Ovary (tissue), 7 donors: ENCODE measurements at regions not wholly inside any gene's neighbourhood (a gene's known extent, or its start where the extent isn't known, plus 50 kb on each side); places are given as distances from the start of the nearest gene placed in this dataset.

ENCODE experiments used
- DNase-seq, 5 donors: peaks; one replicate each; pipeline ENCODE4 v3.0.0-alpha.2; 2019 to 2020
- H3K27ac ChIP-seq, 2 donors: fragments of 200-600 bp; one replicate each; pipeline versions ENCODE4 v1.5.1 to v1.8.0; 2019 to 2022
- H3K27me3 ChIP-seq: fragments of 200-600 bp; one replicate; pipeline ENCODE4 v1.8.0; 2022
- H3K36me3 ChIP-seq: fragments of 200-600 bp; sonication (generic); one replicate; pipeline ENCODE4 v1.5.1; 2019
- H3K4me1 ChIP-seq: one replicate; pipeline ENCODE4 v1.8.1; 2013; ENCODE audit warnings: mild to moderate bottlenecking, moderate library complexity; ENCODE audit not compliant: insufficient read depth
- H3K4me3 ChIP-seq: fragments of 200-600 bp; sonication (generic); one replicate; pipeline ENCODE4 v1.5.1; 2017
- H3K9me3 ChIP-seq, 2 donors: fragments of 200-600 bp in 1 of 2; sonication (generic) in 1 of 2; one replicate each; pipeline versions ENCODE4 v1.5.1 to v1.8.1; 2013 to 2019; ENCODE audit warnings: mild to moderate bottlenecking in 1 of 2, moderate library complexity in 1 of 2
- CTCF ChIP-seq, 3 donors: fragments of 450-650 bp in 2 of 3; fragments of 200-600 bp in 1 of 3; IDR thresholded peaks; one replicate each; pipeline versions ENCODE4 v1.5.1 to v1.8.0; 2016 to 2022; ENCODE audit warnings: antibody characterized with exemption in 3 of 3, mild to moderate bottlenecking in 1 of 3
- EP300 ChIP-seq: sonication (generic); formaldehyde crosslinking; IDR thresholded peaks from one replicate; pipeline ENCODE4 v1.6.1; 2017; ENCODE audit warnings: antibody characterized with exemption
- POLR2A ChIP-seq: fragments of 450-650 bp; IDR thresholded peaks from one replicate; pipeline ENCODE4 v1.6.1; 2017; ENCODE audit warnings: antibody characterized with exemption, mild to moderate bottlenecking, moderate library complexity
- WGBS, 3 donors: extraction: QIAGEN DNeasy Blood & Tissue Kit in 1 of 3; methylation state at CpG; one replicate each; pipeline versions ENCODE4 v1.1.5 to v1.1.7; 2013 to 2017; 5-methylcytosine and 5-hydroxymethylcytosine counted together
- intact Hi-C, 4 donors: fragments of 100-400 bp; cut with DNase I; formaldehyde crosslinking; loops; one replicate each; pipeline versions ENCODE4 v1.11.0 to v1.15.1; 2022 to 2023
- donor health status: DM: no; HTN: no; CAD: no; lungs with moderate emphysema.
- donor health status: DM: no; HTN: no; CAD: no.
- donor health status: Bipolar disorder and iron deficiency.
- donor health status: DM: no; HTN: no; CAD: no.
- donor health status: DM: yes; HTN: yes; CAD: no.

GRCh38 chr2:66897691-66898150 lies 462.8 kb downstream of the MEIS1 start:
- intact Hi-C loops: no loop called here
- no peak overlapping the region for H3K27ac ChIP-seq
- 7 to 10% (median 8%) methylated on average over 2 of the region's 2 CpGs for WGBS, 3 donors

GRCh38 chr2:66899109-66899508 lies 464.2 kb downstream of the MEIS1 start:
- no peak overlapping the region for H3K27ac ChIP-seq
- WGBS, 3 donors: 86 to 94% (median 91%) methylated on average over 2 of the region's 2 CpGs
- H3K4me3 ChIP-seq: no peak overlapping the region
- TF ChIP-seq POLR2A: no peak
- no peak for TF ChIP-seq CTCF (IDR thresholded peaks at IDR 0.05)
- no peak for TF ChIP-seq EP300
- intact Hi-C loops: no loop called here
- H3K36me3 ChIP-seq: no peaks in the 10 kb centered on the region
- no peaks in the 10 kb centered on the region for H3K9me3 ChIP-seq
- DNase-seq: no peak
- no peaks in the 10 kb centered on the region for H3K27me3 ChIP-seq
- peaks cover 3% of the 10 kb centered on the region for H3K4me1 ChIP-seq

More at GRCh38 chr2:66897691-66898150, 462.8 kb downstream of the MEIS1 start:
- Histone ChIP-seq H3K4me3 (no peak overlapping the region), H3K27me3 (no peaks in the 10 kb centered on the region), H3K36me3 (no peaks in the 10 kb centered on the region), H3K4me1 (peaks cover 5% of the 10 kb centered on the region), H3K9me3 (no peaks in the 10 kb centered on the region)
- DNase-seq: no peak
- TF ChIP-seq EP300: no peak
- TF ChIP-seq POLR2A: no peak
- no peak for TF ChIP-seq CTCF (IDR thresholded peaks at IDR 0.05)

DNA sequence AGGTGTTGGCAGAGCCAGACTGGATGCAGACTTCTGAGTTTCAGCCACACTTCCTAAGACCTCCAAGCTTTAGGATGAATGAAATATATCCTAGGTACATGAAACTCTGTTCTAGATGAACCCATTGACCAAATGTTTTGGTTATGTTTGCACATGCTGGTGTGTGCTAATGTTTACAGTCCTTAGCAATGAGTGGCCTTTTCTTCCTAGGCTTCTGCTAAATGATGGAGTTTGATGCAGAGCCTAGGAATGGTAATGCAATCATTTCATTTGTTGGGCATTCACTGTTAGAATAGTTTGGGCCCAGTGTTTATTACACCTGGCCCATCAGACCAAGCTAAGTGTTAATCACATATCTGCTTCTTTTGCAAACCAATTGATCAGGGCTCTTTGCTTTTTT lies 464.7 kb downstream of the MEIS1 start:
- Histone ChIP-seq H3K36me3 (no peaks in the 10 kb centered on the region), H3K4me1 (peaks cover 3% of the 10 kb centered on the region), H3K9me3 (no peaks in the 10 kb centered on the region), H3K27me3 (no peaks in the 10 kb centered on the region), H3K27ac (no peak overlapping the region), H3K4me3 (no peak overlapping the region)
- intact Hi-C loops: no loop called here
- TF ChIP-seq POLR2A (no peak), CTCF (IDR thresholded peaks at IDR 0.05) (no peak), EP300 (no peak)
- DNase-seq: no peak

DNA sequence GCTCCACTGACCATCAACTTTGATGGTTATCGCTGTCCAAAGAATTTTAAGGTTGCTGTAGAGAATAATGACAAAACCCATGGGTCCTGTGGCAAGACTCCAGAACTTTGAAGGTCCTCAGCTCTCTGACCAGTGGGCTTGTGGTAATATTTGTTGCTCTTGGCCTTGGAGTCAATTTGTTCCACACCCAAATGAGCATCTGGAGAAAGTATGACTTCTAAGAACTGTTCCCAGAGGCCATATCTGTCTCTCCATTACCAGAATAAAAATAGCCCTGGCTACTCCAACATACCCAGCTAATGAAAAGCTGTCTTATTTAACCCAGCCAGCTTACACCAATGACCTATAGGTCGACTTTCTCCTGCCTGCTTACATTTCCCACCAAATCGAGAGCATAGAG lies 466.4 kb downstream of the MEIS1 start:
- H3K27ac ChIP-seq: no peak overlapping the region
- no peak for DNase-seq
- no peak overlapping the region for H3K4me3 ChIP-seq
- intact Hi-C loops: no loop called here
- TF ChIP-seq CTCF (IDR thresholded peaks at IDR 0.05) (no peak), POLR2A (no peak), EP300 (no peak)
- H3K9me3 ChIP-seq: no peaks in the 10 kb centered on the region
- H3K36me3 ChIP-seq: no peaks in the 10 kb centered on the region
- 33 to 38% (median 34%) methylated on average over 3 of the region's 3 CpGs for WGBS, 3 donors
- peaks cover 3% of the 10 kb centered on the region for H3K4me1 ChIP-seq
- no peaks in the 10 kb centered on the region for H3K27me3 ChIP-seq

DNA sequence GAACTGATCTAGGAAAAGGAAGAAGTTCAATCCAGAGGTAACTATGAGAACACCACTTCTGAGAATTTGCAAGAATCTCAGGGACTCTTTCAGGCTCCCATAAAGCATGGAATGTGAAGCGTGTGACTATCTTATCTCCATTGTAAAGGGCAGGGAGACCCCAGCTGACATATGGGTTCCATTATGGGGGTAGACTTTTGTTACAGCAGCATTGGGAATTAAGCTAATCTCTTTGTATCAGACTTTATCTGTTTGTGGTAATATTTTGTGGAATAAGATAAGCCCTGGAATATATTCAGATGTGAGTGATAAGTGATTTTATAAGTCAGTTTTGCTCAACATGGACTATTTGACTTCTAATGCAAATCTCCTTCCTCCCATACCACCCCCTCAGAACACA lies 468.3 kb downstream of the MEIS1 start:
- intact Hi-C loops: no loop called here
- Histone ChIP-seq H3K27ac (no peak overlapping the region), H3K4me1 (no peaks in the 10 kb centered on the region), H3K9me3 (no peaks in the 10 kb centered on the region), H3K36me3 (no peaks in the 10 kb centered on the region), H3K27me3 (no peaks in the 10 kb centered on the region), H3K4me3 (no peak overlapping the region)
- 77 to 92% (median 80%) methylated on average over 1 of the region's 1 CpG for WGBS, 3 donors
- TF ChIP-seq EP300: no peak
- no peak for TF ChIP-seq CTCF (IDR thresholded peaks at IDR 0.05)
- TF ChIP-seq POLR2A: no peak
- DNase-seq: no peak
